Central memory CD8-positive, alpha-beta T cell (primary cell): ENCODE measurements at regions not wholly inside any gene's neighbourhood (a gene's known extent, or its start where the extent isn't known, plus 50 kb on each side); places are given as distances from the start of the nearest gene placed in this dataset.

Experiments used
- ATAC-seq: fragments of 150-1000 bp; cut with Tn5 transposase; replicated peaks from 2 replicates; pipeline ENCODE4 v1.10.0; 2022; ENCODE audit warnings: mild to moderate bottlenecking, moderate FRiP score, moderate number of reproducible peaks; ENCODE audit not compliant: poor library complexity, severe bottlenecking; ENCODE audit errors: extremely low read depth
- DNase-seq, 2 donors: peaks; one replicate each; pipeline ENCODE4 v3.0.0; 2021; ENCODE audit warnings: low spot score in 2 of 2
- H3K27ac Mint-ChIP-seq: one replicate; pipeline ENCODE4 v1.8.0; 2022; ENCODE audit warnings: low read depth, mild to moderate bottlenecking, moderate library complexity, mixed read lengths
- H3K27me3 Mint-ChIP-seq: one replicate; pipeline ENCODE4 v1.8.0; 2022; ENCODE audit warnings: mixed read lengths
- H3K36me3 Mint-ChIP-seq: one replicate; pipeline ENCODE4 v1.8.0; 2022; ENCODE audit warnings: mild to moderate bottlenecking, moderate library complexity, mixed read lengths; ENCODE audit not compliant: insufficient read depth
- H3K4me1 Mint-ChIP-seq: one replicate; pipeline ENCODE4 v1.8.0; 2022; ENCODE audit warnings: mixed read lengths
- H3K4me3 Mint-ChIP-seq: one replicate; pipeline ENCODE4 v1.8.0; 2022; ENCODE audit warnings: mild to moderate bottlenecking, moderate library complexity, mixed read lengths
- H3K9me3 Mint-ChIP-seq: one replicate; pipeline ENCODE4 v1.8.0; 2022; ENCODE audit warnings: mixed read lengths

GRCh38 chr11:19561011-19561410 is 151.6 kb upstream of the NAV2 start:
- no peak overlapping the region for H3K4me3 Mint-ChIP-seq
- DNase-seq (no peak), ATAC-seq (no peak)
- no peaks in the 10 kb centered on the region for H3K9me3 Mint-ChIP-seq
- H3K27ac Mint-ChIP-seq, result no peak overlapping the region
- peaks cover 7% of the 10 kb centered on the region for H3K4me1 Mint-ChIP-seq
- H3K27me3 Mint-ChIP-seq, result peaks cover 43% of the 10 kb centered on the region
- H3K36me3 Mint-ChIP-seq, result no peaks in the 10 kb centered on the region

GRCh38 chr11:19560156-19560555 is 152.5 kb upstream of the NAV2 start:
- ATAC-seq, result no peak
- no peaks in the 10 kb centered on the region for H3K9me3 Mint-ChIP-seq
- peaks cover 38% of the 10 kb centered on the region for H3K27me3 Mint-ChIP-seq
- peaks cover 7% of the 10 kb centered on the region for H3K4me1 Mint-ChIP-seq
- no peak overlapping the region for H3K27ac Mint-ChIP-seq
- DNase-seq, result no peak
- no peaks in the 10 kb centered on the region for H3K36me3 Mint-ChIP-seq
- H3K4me3 Mint-ChIP-seq, result no peak overlapping the region

- no peak for DNase-seq
- peaks cover 34% of the 10 kb centered on the region for H3K27me3 Mint-ChIP-seq
- H3K4me3 Mint-ChIP-seq, result no peak overlapping the region
Measured at GRCh38 chr11:19559746-19560145, 152.9 kb upstream of the NAV2 start.

GRCh38 chr11:19558189-19558986 is 154.2 kb upstream of the NAV2 start:
- H3K4me3 Mint-ChIP-seq, result no peak overlapping the region
- H3K27me3 Mint-ChIP-seq, result peaks cover 31% of the 10 kb centered on the region
- DNase-seq, result no peak
- no peaks in the 10 kb centered on the region for H3K36me3 Mint-ChIP-seq
- ATAC-seq, result no peak
- no peak overlapping the region for H3K27ac Mint-ChIP-seq
- H3K4me1 Mint-ChIP-seq, result peaks cover 7% of the 10 kb centered on the region
- no peaks in the 10 kb centered on the region for H3K9me3 Mint-ChIP-seq

More at GRCh38 chr11:19559746-19560145, 152.9 kb upstream of the NAV2 start:
- Mint-ChIP-seq H3K27ac (no peak overlapping the region), H3K4me1 (peaks cover 7% of the 10 kb centered on the region), H3K9me3 (no peaks in the 10 kb centered on the region), H3K36me3 (no peaks in the 10 kb centered on the region)
- no peak for ATAC-seq

- H3K36me3 Mint-ChIP-seq, result no peaks in the 10 kb centered on the region
- H3K4me3 Mint-ChIP-seq, result no peak overlapping the region
- H3K27me3 Mint-ChIP-seq, result peaks cover 24% of the 10 kb centered on the region
- no peak for ATAC-seq
- peak; percentile 45 to 54 for DNase-seq
- no peak overlapping the region for H3K27ac Mint-ChIP-seq
- H3K9me3 Mint-ChIP-seq, result no peaks in the 10 kb centered on the region
- peaks cover 7% of the 10 kb centered on the region for H3K4me1 Mint-ChIP-seq
Measured at GRCh38 chr11:19557720-19558140, 154.9 kb upstream of the NAV2 start.

GRCh38 chr11:19557185-19557584 is 155.5 kb upstream of the NAV2 start:
- Mint-ChIP-seq H3K4me1 (peaks cover 7% of the 10 kb centered on the region), H3K4me3 (no peak overlapping the region), H3K9me3 (no peaks in the 10 kb centered on the region), H3K27ac (no peak overlapping the region), H3K27me3 (peaks cover 27% of the 10 kb centered on the region), H3K36me3 (no peaks in the 10 kb centered on the region)
- ATAC-seq (no peak), DNase-seq (no peak)

GRCh38 chr11:19555266-19555665 is 157.4 kb upstream of the NAV2 start:
- Mint-ChIP-seq H3K27me3 (peaks cover 34% of the 10 kb centered on the region), H3K27ac (no peak overlapping the region), H3K9me3 (no peaks in the 10 kb centered on the region), H3K4me3 (no peak overlapping the region), H3K4me1 (peaks cover 7% of the 10 kb centered on the region), H3K36me3 (no peaks in the 10 kb centered on the region)
- no peak for DNase-seq
- no peak for ATAC-seq

GRCh38 chr11:19553683-19554333 is 158.8 kb upstream of the NAV2 start:
- no peaks in the 10 kb centered on the region for H3K36me3 Mint-ChIP-seq
- no peak overlapping the region for H3K4me3 Mint-ChIP-seq
- peak; percentile 60 to 64 for DNase-seq
- H3K27me3 Mint-ChIP-seq, result peaks cover 21% of the 10 kb centered on the region
- no peak overlapping the region for H3K27ac Mint-ChIP-seq
- peak; percentile 67 for ATAC-seq
- peaks cover 7% of the 10 kb centered on the region for H3K4me1 Mint-ChIP-seq
- no peaks in the 10 kb centered on the region for H3K9me3 Mint-ChIP-seq

- Mint-ChIP-seq H3K4me1 (peaks cover 4% of the 10 kb centered on the region), H3K4me3 (no peak overlapping the region), H3K36me3 (no peaks in the 10 kb centered on the region), H3K27ac (no peak overlapping the region), H3K27me3 (peaks cover 22% of the 10 kb centered on the region), H3K9me3 (no peaks in the 10 kb centered on the region)
- ATAC-seq, result no peak
- DNase-seq, result no peak
Measured at GRCh38 chr11:19552656-19553260, 159.9 kb upstream of the NAV2 start.

GRCh38 chr11:19552161-19552560 is 160.5 kb upstream of the NAV2 start:
- Mint-ChIP-seq H3K27me3 (peaks cover 22% of the 10 kb centered on the region), H3K27ac (peak overlapping the region; percentile 60), H3K36me3 (no peaks in the 10 kb centered on the region), H3K9me3 (no peaks in the 10 kb centered on the region), H3K4me3 (no peak overlapping the region), H3K4me1 (no peaks in the 10 kb centered on the region)
- no peak for DNase-seq
- no peak for ATAC-seq

GRCh38 chr11:19551457-19551856 is 161.2 kb upstream of the NAV2 start:
- H3K4me1 Mint-ChIP-seq, result no peaks in the 10 kb centered on the region
- DNase-seq (no peak), ATAC-seq (no peak)
- peak overlapping the region; percentile 60 for H3K27ac Mint-ChIP-seq
- H3K9me3 Mint-ChIP-seq, result no peaks in the 10 kb centered on the region
- peaks cover 29% of the 10 kb centered on the region for H3K27me3 Mint-ChIP-seq
- no peaks in the 10 kb centered on the region for H3K36me3 Mint-ChIP-seq
- H3K4me3 Mint-ChIP-seq, result no peak overlapping the region

- Mint-ChIP-seq H3K27me3 (peaks cover 39% of the 10 kb centered on the region), H3K27ac (no peak overlapping the region), H3K4me1 (no peaks in the 10 kb centered on the region), H3K4me3 (no peak overlapping the region), H3K9me3 (no peaks in the 10 kb centered on the region), H3K36me3 (no peaks in the 10 kb centered on the region)
- DNase-seq, result no peak
- no peak for ATAC-seq
Measured at GRCh38 chr11:19547044-19547443, 165.6 kb upstream of the NAV2 start.

GRCh38 chr11:19546325-19546724 is 166.3 kb upstream of the NAV2 start:
- Mint-ChIP-seq H3K9me3 (no peaks in the 10 kb centered on the region), H3K27ac (no peak overlapping the region), H3K4me3 (no peak overlapping the region), H3K4me1 (no peaks in the 10 kb centered on the region), H3K36me3 (no peaks in the 10 kb centered on the region), H3K27me3 (peaks cover 32% of the 10 kb centered on the region)
- ATAC-seq, result no peak
- DNase-seq, result no peak
